Loucy (cell line): ENCODE measurements at regions not wholly inside any gene's neighbourhood (a gene's known extent, or its start where the extent isn't known, plus 50 kb on each side); places are given as distances from the start of the nearest gene placed in this dataset.

Source experiments
- H2AFZ ChIP-seq: fragments of 200-600 bp; sonication (generic); 2 replicates; pipeline ENCODE4 v1.6.0; 2016; ENCODE audit warnings: antibody characterized with exemption, mild to moderate bottlenecking, low read length, moderate library complexity
- H3F3A ChIP-seq: fragments of 200-600 bp; 2 replicates; pipeline ENCODE4 v1.6.0; 2016; ENCODE audit warnings: antibody characterized with exemption, low read depth, mild to moderate bottlenecking
- H3K27me3 ChIP-seq: fragments of 200-600 bp; sonication (generic); 2 replicates; pipeline ENCODE4 v1.6.1; 2014; ENCODE audit warnings: low read length, mild to moderate bottlenecking; ENCODE audit not compliant: insufficient read depth, poor library complexity, severe bottlenecking
- H3K36me3 ChIP-seq: fragments of 200-600 bp; sonication (generic); 2 replicates; pipeline ENCODE4 v1.6.1; 2016; ENCODE audit warnings: low read length; ENCODE audit not compliant: insufficient read depth
- H3K4me1 ChIP-seq: fragments of 200-600 bp; sonication (generic); 2 replicates; pipeline ENCODE4 v1.5.1; 2014; ENCODE audit warnings: low read length, mild to moderate bottlenecking; ENCODE audit not compliant: insufficient read depth, poor library complexity, severe bottlenecking
- H3K4me2 ChIP-seq: fragments of 200-600 bp; sonication (generic); 2 replicates; pipeline ENCODE4 v1.6.0; 2014; ENCODE audit warnings: antibody characterized with exemption, low read length, low read depth, mild to moderate bottlenecking; ENCODE audit not compliant: poor library complexity, severe bottlenecking
- H3K4me3 ChIP-seq: fragments of 200-600 bp; sonication (generic); 2 replicates; pipeline ENCODE4 v1.5.1; 2014; ENCODE audit warnings: low read length, mild to moderate bottlenecking, mixed read lengths; ENCODE audit not compliant: poor library complexity, severe bottlenecking
- H3K79me2 ChIP-seq: fragments of 200-600 bp; sonication (generic); 2 replicates; pipeline ENCODE4 v1.6.1; 2014; ENCODE audit warnings: low read length; ENCODE audit not compliant: insufficient read depth
- H3K9ac ChIP-seq: fragments of 200-600 bp; sonication (generic); 2 replicates; pipeline ENCODE4 v1.6.0; 2014; ENCODE audit warnings: mild to moderate bottlenecking, low read depth, low read length, moderate library complexity; ENCODE audit not compliant: poor library complexity, severe bottlenecking
- H3K9me2 ChIP-seq: fragments of 200-600 bp; sonication (generic); replicated peaks from 2 replicates; pipeline ENCODE4 v1.6.1; 2016; ENCODE audit warnings: low read depth, low read length, mixed read lengths
- H3K9me3 ChIP-seq: fragments of 200-600 bp; sonication (generic); 2 replicates; pipeline ENCODE4 v1.6.1; 2014; ENCODE audit warnings: mild to moderate bottlenecking, antibody characterized with exemption, low read length, low read depth; ENCODE audit not compliant: insufficient read depth
- H4K20me1 ChIP-seq: fragments of 200-600 bp; sonication (generic); 2 replicates; pipeline ENCODE4 v1.6.0; 2014; ENCODE audit warnings: antibody characterized with exemption, low read length, mild to moderate bottlenecking; ENCODE audit not compliant: insufficient read depth, poor library complexity, severe bottlenecking
- EZH2phosphoT487 ChIP-seq: fragments of 200-600 bp; IDR thresholded peaks from 2 replicates; pipeline ENCODE4 v1.6.1; 2018; ENCODE audit warnings: antibody characterized with exemption, mild to moderate bottlenecking, moderate library complexity, borderline replicate concordance
- TF ChIP-seq, protein P1 (sequence below): fragments of 200-600 bp; sonication (generic); conservative IDR thresholded peaks from 2 replicates; pipeline ENCODE4 v1.5.1; 2014; ENCODE audit warnings: mild to moderate bottlenecking, antibody characterized with exemption, low read length

DNA sequence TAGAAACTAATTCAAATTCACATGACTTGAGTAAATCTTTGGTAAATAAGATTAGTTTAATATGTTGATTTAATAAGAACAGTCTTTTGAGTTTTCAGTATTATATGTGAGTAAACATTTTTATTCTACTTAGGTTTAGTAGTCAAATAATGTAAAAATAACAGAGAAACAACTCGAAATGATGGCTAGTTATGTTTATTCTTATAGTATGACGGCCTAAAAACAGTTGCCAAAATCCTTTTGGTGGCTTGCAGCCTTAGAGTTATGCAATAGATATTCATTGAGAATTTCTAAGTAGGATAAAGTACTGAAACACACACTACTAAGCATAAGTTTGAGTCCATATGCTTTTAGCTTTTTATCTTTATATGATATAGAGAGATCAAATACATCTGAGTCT is 184.8 kb downstream of the GNAI1 start:
- no peaks in the 10 kb centered on the region for H4K20me1 ChIP-seq
- no peaks in the 10 kb centered on the region for H3K9me2 ChIP-seq
- H3K36me3 ChIP-seq: no peaks in the 10 kb centered on the region
- H3F3A ChIP-seq: no peaks in the 10 kb centered on the region
- no peaks in the 10 kb centered on the region for H3K4me1 ChIP-seq
- H3K4me3 ChIP-seq: no peak overlapping the region
- H3K9me3 ChIP-seq: no peaks in the 10 kb centered on the region
- TF ChIP-seq EZH2phosphoT487: no peak
- TF ChIP-seq, protein P1, sequence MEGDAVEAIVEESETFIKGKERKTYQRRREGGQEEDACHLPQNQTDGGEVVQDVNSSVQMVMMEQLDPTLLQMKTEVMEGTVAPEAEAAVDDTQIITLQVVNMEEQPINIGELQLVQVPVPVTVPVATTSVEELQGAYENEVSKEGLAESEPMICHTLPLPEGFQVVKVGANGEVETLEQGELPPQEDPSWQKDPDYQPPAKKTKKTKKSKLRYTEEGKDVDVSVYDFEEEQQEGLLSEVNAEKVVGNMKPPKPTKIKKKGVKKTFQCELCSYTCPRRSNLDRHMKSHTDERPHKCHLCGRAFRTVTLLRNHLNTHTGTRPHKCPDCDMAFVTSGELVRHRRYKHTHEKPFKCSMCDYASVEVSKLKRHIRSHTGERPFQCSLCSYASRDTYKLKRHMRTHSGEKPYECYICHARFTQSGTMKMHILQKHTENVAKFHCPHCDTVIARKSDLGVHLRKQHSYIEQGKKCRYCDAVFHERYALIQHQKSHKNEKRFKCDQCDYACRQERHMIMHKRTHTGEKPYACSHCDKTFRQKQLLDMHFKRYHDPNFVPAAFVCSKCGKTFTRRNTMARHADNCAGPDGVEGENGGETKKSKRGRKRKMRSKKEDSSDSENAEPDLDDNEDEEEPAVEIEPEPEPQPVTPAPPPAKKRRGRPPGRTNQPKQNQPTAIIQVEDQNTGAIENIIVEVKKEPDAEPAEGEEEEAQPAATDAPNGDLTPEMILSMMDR: no peak
- no peak overlapping the region for H2AFZ ChIP-seq
- H3K79me2 ChIP-seq: no peaks in the 10 kb centered on the region
- H3K4me2 ChIP-seq: no peak overlapping the region
- no peak overlapping the region for H3K9ac ChIP-seq
- H3K27me3 ChIP-seq: no peaks in the 10 kb centered on the region

DNA sequence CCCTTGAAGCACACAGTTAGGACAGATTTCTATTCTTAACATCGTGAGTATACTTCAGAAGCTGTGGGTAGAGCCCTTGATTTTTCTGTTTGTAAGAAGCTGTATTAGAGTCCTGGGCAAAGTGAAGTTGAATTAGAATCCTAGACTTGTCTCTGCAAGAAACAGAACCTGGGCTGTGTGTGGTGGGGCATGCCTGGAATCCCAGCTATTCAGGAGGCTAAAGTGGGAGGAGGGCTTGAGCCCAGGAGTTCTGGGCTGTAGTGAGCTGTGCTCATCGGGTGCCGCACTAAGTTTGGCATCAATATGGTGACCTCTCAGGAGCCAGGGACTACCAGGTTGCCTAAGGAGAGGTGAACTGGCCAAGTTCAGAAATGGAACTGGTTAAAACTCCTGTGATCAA is 183.4 kb downstream of the GNAI1 start:
- TF ChIP-seq, protein P1: no peak
- no peak for TF ChIP-seq EZH2phosphoT487
- H4K20me1 ChIP-seq: no peaks in the 10 kb centered on the region

GRCh38 chr7:80316811-80317210 is 182.2 kb downstream of the GNAI1 start:
- Histone ChIP-seq H3K9ac (no peak overlapping the region), H3K27me3 (no peaks in the 10 kb centered on the region), H3K4me3 (no peak overlapping the region), H3K36me3 (no peaks in the 10 kb centered on the region), H3K4me2 (no peak overlapping the region), H3K79me2 (no peaks in the 10 kb centered on the region), H3K9me3 (no peaks in the 10 kb centered on the region), H2AFZ (no peak overlapping the region), H4K20me1 (no peaks in the 10 kb centered on the region), H3K9me2 (no peaks in the 10 kb centered on the region), H3F3A (no peaks in the 10 kb centered on the region), H3K4me1 (no peaks in the 10 kb centered on the region)
- TF ChIP-seq, protein P1: no peak
- no peak for TF ChIP-seq EZH2phosphoT487

More for the DNA sequence above, 183.4 kb downstream of the GNAI1 start:
- Histone ChIP-seq H3K4me3 (no peak overlapping the region), H3K4me1 (no peaks in the 10 kb centered on the region), H3K9ac (no peak overlapping the region), H3K4me2 (no peak overlapping the region), H3K36me3 (no peaks in the 10 kb centered on the region), H3F3A (no peaks in the 10 kb centered on the region), H2AFZ (no peak overlapping the region), H3K9me2 (no peaks in the 10 kb centered on the region), H3K79me2 (no peaks in the 10 kb centered on the region), H3K9me3 (no peaks in the 10 kb centered on the region), H3K27me3 (no peaks in the 10 kb centered on the region)
